IMR-90 (cell line): ENCODE measurements at regions not wholly inside any gene's neighbourhood (a gene's known extent, or its start where the extent isn't known, plus 50 kb on each side); places are given as distances from the start of the nearest gene placed in this dataset.

Experiments
- ATAC-seq: fragments of 200-7000 bp; cut with Tn5 transposase; 2 replicates; pipeline ENCODE4 v1.9.1; 2020; ENCODE audit warnings: low read depth, mild to moderate bottlenecking, moderate library complexity
- BruUV-seq: library from RNA; stranded (reverse); fragments of 400-500 nt; replicated peaks from 2 replicates; lab custom pipeline; 2021; lab: Mats Ljungman, UMichigan
- CTCF ChIA-PET: fragments of 300-600 bp; formaldehyde crosslinking; extraction: SDS; loops from one replicate; lab custom pipeline; 2021; ENCODE audit warnings: antibody characterized with exemption; lab: Yijun Ruan, JAX
- POLR2A ChIA-PET: fragments of 300-600 bp; sonication (Branson Sonifier 250); formaldehyde crosslinking; loops from one replicate; lab custom pipeline; 2022; ENCODE audit warnings: antibody characterized with exemption; ENCODE audit not compliant: unreplicated experiment; lab: Charles Lee
- DNase-seq: peaks from one replicate; pipeline ENCODE4 v3.0.0; 2013
- H2AFZ ChIP-seq: replicated peaks from 2 replicates; pipeline ENCODE3; 2013; ENCODE audit warnings: low read length, mild to moderate bottlenecking; ENCODE audit not compliant: poor library complexity
- H2AK5ac ChIP-seq: 2 replicates; pipeline ENCODE4 v1.6.1; 2013; ENCODE audit warnings: low read depth, low read length, inconsistent platforms
- H2AK9ac ChIP-seq: replicated peaks from 2 replicates; pipeline ENCODE3; 2013; ENCODE audit warnings: mild to moderate bottlenecking, low read depth, low read length, moderate library complexity; ENCODE audit not compliant: poor library complexity
- H2BK120ac ChIP-seq: 2 replicates; pipeline ENCODE4 v1.6.1; 2013; ENCODE audit warnings: low read depth, low read length, inconsistent platforms
- H2BK15ac ChIP-seq: 3 replicates; pipeline ENCODE4 v1.6.1; 2013; ENCODE audit warnings: low read depth, low read length, inconsistent platforms
- H2BK20ac ChIP-seq: 2 replicates; pipeline ENCODE4 v1.6.1; 2013; ENCODE audit warnings: low read depth, mild to moderate bottlenecking, inconsistent platforms, low read length, moderate library complexity
- H2BK5ac ChIP-seq: 2 replicates; pipeline ENCODE4 v1.6.1; 2013; ENCODE audit warnings: mild to moderate bottlenecking, low read depth, low read length, inconsistent platforms; ENCODE audit not compliant: poor library complexity, severe bottlenecking
- H3K14ac ChIP-seq: replicated peaks from 2 replicates; pipeline ENCODE4 v1.6.1; 2013; ENCODE audit warnings: low read depth, low read length, inconsistent platforms
- H3K18ac ChIP-seq: 2 replicates; pipeline ENCODE4 v1.6.1; 2013; ENCODE audit warnings: low read depth, low read length, control low read depth
- H3K23ac ChIP-seq: 2 replicates; pipeline ENCODE4 v1.6.1; 2013; ENCODE audit warnings: low read depth, low read length, inconsistent platforms
- H3K27ac ChIP-seq: 2 replicates; pipeline ENCODE4 v1.5.1; 2013; ENCODE audit warnings: mild to moderate bottlenecking, control low read depth, low read length; ENCODE audit not compliant: insufficient read depth
- H3K27me3 ChIP-seq: 2 replicates; pipeline ENCODE4 v1.6.1; 2013; ENCODE audit warnings: low read length; ENCODE audit not compliant: control insufficient read depth, insufficient read depth
- H3K36me3 ChIP-seq: 2 replicates; pipeline ENCODE4 v1.6.1; 2013; ENCODE audit warnings: low read length, mixed read lengths; ENCODE audit not compliant: control insufficient read depth, insufficient read depth
- H3K4ac ChIP-seq: 2 replicates; pipeline ENCODE4 v1.6.1; 2013; ENCODE audit warnings: low read depth, low read length, inconsistent platforms
- H3K4me1 ChIP-seq: 2 replicates; pipeline ENCODE4 v1.6.1; 2013; ENCODE audit warnings: low read length, mixed read lengths; ENCODE audit not compliant: control insufficient read depth, insufficient read depth
- H3K4me2 ChIP-seq: 2 replicates; pipeline ENCODE4 v1.6.1; 2013; ENCODE audit warnings: low read depth, mild to moderate bottlenecking, control low read depth, low read length, moderate library complexity
- H3K4me3 ChIP-seq: 2 replicates; pipeline ENCODE4 v1.5.1; 2013; ENCODE audit warnings: low read depth, mild to moderate bottlenecking, control low read depth, low read length, moderate library complexity; ENCODE audit not compliant: insufficient read depth
- H3K56ac ChIP-seq: 2 replicates; pipeline ENCODE4 v1.6.1; 2013; ENCODE audit warnings: low read length, inconsistent platforms; ENCODE audit not compliant: insufficient read depth; ENCODE audit errors: extremely low read depth
- H3K79me1 ChIP-seq, 2 experiments: 2 replicates each; pipeline ENCODE4 v1.6.1; 2013; ENCODE audit warnings: low read length in 2 of 2, inconsistent platforms in 1 of 2, low read depth in 1 of 2
- H3K9ac ChIP-seq: 2 replicates; pipeline ENCODE4 v1.6.1; 2013; ENCODE audit warnings: low read depth, low read length, control low read depth
- H3K9me1 ChIP-seq: 2 replicates; pipeline ENCODE4 v1.6.1; 2013; ENCODE audit warnings: low read length, inconsistent platforms; ENCODE audit not compliant: insufficient read depth
- H3K9me3 ChIP-seq: 2 replicates; pipeline ENCODE4 v1.6.1; 2013; ENCODE audit warnings: low read length; ENCODE audit not compliant: control insufficient read depth, insufficient read depth
- H4K20me1 ChIP-seq: 2 replicates; pipeline ENCODE4 v1.6.1; 2013; ENCODE audit warnings: low read length, inconsistent platforms; ENCODE audit not compliant: insufficient read depth
- H4K5ac ChIP-seq: 2 replicates; pipeline ENCODE4 v1.6.1; 2013; ENCODE audit warnings: mild to moderate bottlenecking, low read depth, low read length, control low read depth
- H4K8ac ChIP-seq, 2 experiments: 2 replicates each; pipeline ENCODE4 v1.6.1; 2013; ENCODE audit warnings: low read depth in 2 of 2, low read length in 2 of 2, control low read depth in 1 of 2, inconsistent platforms in 1 of 2
- H4K91ac ChIP-seq: 2 replicates; pipeline ENCODE4 v1.6.1; 2013; ENCODE audit warnings: low read depth, low read length, inconsistent platforms; ENCODE audit not compliant: insufficient read depth
- BHLHE40 ChIP-seq: fragments of 150-350 bp; IDR thresholded peaks from 2 replicates; pipeline ENCODE4 v1.6.1; 2016; ENCODE audit warnings: mild to moderate bottlenecking, low read depth, low read length
- CHD1 ChIP-seq: IDR thresholded peaks from 2 replicates; pipeline ENCODE4 v1.6.1; 2012; ENCODE audit warnings: low read depth, low read length, improper control_type of control experiment
- MAZ ChIP-seq: IDR thresholded peaks from 2 replicates; pipeline ENCODE4 v1.6.1; 2012; ENCODE audit warnings: low read depth, mild to moderate bottlenecking, low read length, improper control_type of control experiment, moderate library complexity, borderline replicate concordance
- NFE2L2 ChIP-seq: fragments of 150-350 bp; IDR thresholded peaks from 2 replicates; pipeline ENCODE4 v1.6.1; 2016; ENCODE audit warnings: low read depth, mild to moderate bottlenecking, low read length
- RAD21 ChIP-seq: IDR thresholded peaks from 2 replicates; pipeline ENCODE4 v1.6.1; 2012; ENCODE audit warnings: low read length, improper control_type of control experiment
- SMC3 ChIP-seq: fragments of 150-350 bp; IDR thresholded peaks from 2 replicates; pipeline ENCODE4 v1.6.1; 2016; ENCODE audit warnings: low read depth, mild to moderate bottlenecking, antibody characterized with exemption, low read length, moderate library complexity
- WGBS, 2 experiments: methylation state at CpG; one replicate each; pipeline versions ENCODE4 v1.1.5 to v1.1.7; 2013; ENCODE audit warnings: missing lambda C conversion rate in 2 of 2; ENCODE audit not compliant: insufficient read length in 1 of 2; ENCODE audit errors: extremely low coverage in 2 of 2; 5-methylcytosine and 5-hydroxymethylcytosine counted together
- dilution Hi-C: fragments of 300-500 bp; cut with HindIII; formaldehyde crosslinking; loops from one replicate; pipeline ENCODE4 v1.14.3; 2018; ENCODE audit warnings: low sequenced_read_pairs; ENCODE audit not compliant: unreplicated experiment
- in situ Hi-C: fragments of 300-500 bp; cut with MboI; formaldehyde crosslinking; loops from 3 replicates; pipeline ENCODE4 v1.14.3; 2019; ENCODE audit warnings: low sequenced_read_pairs, inconsistent platforms, mixed read lengths
- intact Hi-C: fragments of 100-400 bp; cut with micrococcal nuclease; formaldehyde crosslinking; loops from 2 replicates; pipeline ENCODE4 v1.10.0; 2022
- TF ChIP-seq, protein P1 (sequence below): fragments of 150-350 bp; IDR thresholded peaks from 2 replicates; pipeline ENCODE4 v1.6.1; 2016; ENCODE audit warnings: low read depth, mild to moderate bottlenecking, low read length, moderate library complexity, borderline replicate concordance

- no peaks in the 10 kb centered on the region for H3K79me1 ChIP-seq
- in situ Hi-C loops, result no loop called here
- H2BK5ac ChIP-seq, result no peak overlapping the region
- no peak overlapping the region for H2AK5ac ChIP-seq
- H2AK9ac ChIP-seq, result no peak overlapping the region
- no peak overlapping the region for H3K9ac ChIP-seq
- dilution Hi-C loops, result no loop called here
- ATAC-seq, result no peak
- H3K9me1 ChIP-seq, result peaks cover 6% of the 10 kb centered on the region
- H3K14ac ChIP-seq, result no peak overlapping the region
- ChIA-PET POLR2A (no interaction called here), CTCF (no interaction called here)
- H3K18ac ChIP-seq, result no peak overlapping the region
- no peak overlapping the region for H3K4ac ChIP-seq
- no peak for DNase-seq
- no peaks in the 10 kb centered on the region for H4K20me1 ChIP-seq
- H2BK120ac ChIP-seq, result no peak overlapping the region
- no peaks in the 10 kb centered on the region for H3K27me3 ChIP-seq
- H2BK20ac ChIP-seq, result no peak overlapping the region
- no peak overlapping the region for H4K8ac ChIP-seq
- TF ChIP-seq SMC3 (no peak), CHD1 (no peak), NFE2L2 (no peak), RAD21 (no peak), MAZ (no peak), BHLHE40 (no peak)
- TF ChIP-seq, protein P1, sequence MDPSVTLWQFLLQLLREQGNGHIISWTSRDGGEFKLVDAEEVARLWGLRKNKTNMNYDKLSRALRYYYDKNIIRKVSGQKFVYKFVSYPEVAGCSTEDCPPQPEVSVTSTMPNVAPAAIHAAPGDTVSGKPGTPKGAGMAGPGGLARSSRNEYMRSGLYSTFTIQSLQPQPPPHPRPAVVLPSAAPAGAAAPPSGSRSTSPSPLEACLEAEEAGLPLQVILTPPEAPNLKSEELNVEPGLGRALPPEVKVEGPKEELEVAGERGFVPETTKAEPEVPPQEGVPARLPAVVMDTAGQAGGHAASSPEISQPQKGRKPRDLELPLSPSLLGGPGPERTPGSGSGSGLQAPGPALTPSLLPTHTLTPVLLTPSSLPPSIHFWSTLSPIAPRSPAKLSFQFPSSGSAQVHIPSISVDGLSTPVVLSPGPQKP, result no peak
- no peaks in the 10 kb centered on the region for H3K4me1 ChIP-seq
- H2BK15ac ChIP-seq, result no peak overlapping the region
- peaks cover 69% of the 10 kb centered on the region for H3K36me3 ChIP-seq
- H4K91ac ChIP-seq, result no peak overlapping the region
- no peaks in the 10 kb centered on the region for H3K9me3 ChIP-seq
- no peak overlapping the region for H3K4me3 ChIP-seq
- BruUV-seq, result no TSS peak
- 94% methylated on average over 2 of the region's 5 CpGs; no CpG with 5 or more reads in 1 of the 2 experiments for WGBS, 2 experiments
- H3K56ac ChIP-seq, result no peak overlapping the region
- no peak overlapping the region for H3K23ac ChIP-seq
- no peak overlapping the region for H4K5ac ChIP-seq
- H2AFZ ChIP-seq, result no peak overlapping the region
- no peak overlapping the region for H3K27ac ChIP-seq
- intact Hi-C loops, result no loop called here
- H3K4me2 ChIP-seq, result no peak overlapping the region
These were observed 120.3 kb downstream of the PTPRS start for GRCh38 chr19:5220361-5220760.
